ENCODE measurements at regions not wholly inside any gene's neighbourhood (a gene's known extent, or its start where the extent isn't known, plus 50 kb on each side); places are given as distances from the start of the nearest gene placed in this dataset.

- Histone ChIP-seq H3K4me3 (no peak overlapping the region), H3K27ac (peak overlapping the region in 1 of 2 donors; percentile 51)
- intact Hi-C loops (cut with DNase I): no loop called here
Measured at GRCh38 chr4:112895811-112896608, 153.4 kb upstream of the ANK2 start.

GRCh38 chr4:112896609-112897190 lies 152.8 kb upstream of the ANK2 start:
- no peak for TF ChIP-seq CTCF (IDR thresholded peaks at IDR 0.05)
- no peak overlapping the region for H3K4me3 ChIP-seq
- intact Hi-C loops (cut with DNase I): no loop called here

More at GRCh38 chr4:112895811-112896608, 153.4 kb upstream of the ANK2 start:
- TF ChIP-seq CTCF (IDR thresholded peaks at IDR 0.05): no peak
- Histone ChIP-seq H3K36me3 (no peaks in the 10 kb centered on the region), H3K27me3 (no peaks in the 10 kb centered on the region), H3K9me3 (no peaks in the 10 kb centered on the region), H3K4me1 (no peaks in the 10 kb centered on the region)
- no peak for DNase-seq (ENCODE audit: low spot score in 2 of 2)

GRCh38 chr4:112897543-112897942 lies 151.9 kb upstream of the ANK2 start:
- no peaks in the 10 kb centered on the region for H3K9me3 ChIP-seq
- intact Hi-C loops (cut with DNase I): no loop called here
- no peaks in the 10 kb centered on the region for H3K4me1 ChIP-seq
- no peak for DNase-seq (ENCODE audit: low spot score in 2 of 2)
- H3K4me3 ChIP-seq: no peak overlapping the region
- H3K36me3 ChIP-seq: no peaks in the 10 kb centered on the region
- H3K27me3 ChIP-seq: no peaks in the 10 kb centered on the region
- no peak overlapping the region for H3K27ac ChIP-seq
- TF ChIP-seq CTCF (IDR thresholded peaks at IDR 0.05): no peak

More at GRCh38 chr4:112896609-112897190, 152.8 kb upstream of the ANK2 start:
- Histone ChIP-seq H3K27me3 (no peaks in the 10 kb centered on the region), H3K9me3 (no peaks in the 10 kb centered on the region), H3K4me1 (no peaks in the 10 kb centered on the region), H3K36me3 (no peaks in the 10 kb centered on the region), H3K27ac (peak overlapping the region in 1 of 2 donors; percentile 51)
- no peak for DNase-seq (ENCODE audit: low spot score in 2 of 2)

GRCh38 chr4:112898357-112899141 lies 150.9 kb upstream of the ANK2 start:
- Histone ChIP-seq H3K27me3 (no peaks in the 10 kb centered on the region), H3K9me3 (no peaks in the 10 kb centered on the region), H3K27ac (no peak overlapping the region), H3K4me3 (no peak overlapping the region), H3K36me3 (no peaks in the 10 kb centered on the region), H3K4me1 (no peaks in the 10 kb centered on the region)
- DNase-seq (ENCODE audit: low spot score in 2 of 2): no peak
- TF ChIP-seq CTCF (IDR thresholded peaks at IDR 0.05): no peak
- intact Hi-C loops (cut with DNase I): no loop called here

- H3K4me1 ChIP-seq: no peaks in the 10 kb centered on the region
- H3K36me3 ChIP-seq: no peaks in the 10 kb centered on the region
- no peak for TF ChIP-seq CTCF (IDR thresholded peaks at IDR 0.05)
- DNase-seq (ENCODE audit: low spot score in 2 of 2): no peak
- H3K27ac ChIP-seq: no peak overlapping the region
- intact Hi-C loops (cut with DNase I): no loop called here
- H3K4me3 ChIP-seq: no peak overlapping the region
- no peaks in the 10 kb centered on the region for H3K27me3 ChIP-seq
- H3K9me3 ChIP-seq: no peaks in the 10 kb centered on the region
Measured at GRCh38 chr4:112900416-112900815, 149.0 kb upstream of the ANK2 start.
